Right lobe of liver (tissue), 4 donors: ENCODE measurements at regions not wholly inside any gene's neighbourhood (a gene's known extent, or its start where the extent isn't known, plus 50 kb on each side); places are given as distances from the start of the nearest gene placed in this dataset.

Experiments
- CTCF ChIP-seq, 4 donors: fragments of 200-600 bp in 3 of 4; fragments of 450-650 bp in 1 of 4; IDR thresholded peaks; one replicate each; pipeline versions ENCODE4 v1.5.1 to v1.8.0; 2016 to 2022; ENCODE audit warnings: antibody characterized with exemption in 4 of 4, mild to moderate bottlenecking in 2 of 4
- POLR2A ChIP-seq: fragments of 450-650 bp; IDR thresholded peaks from one replicate; pipeline ENCODE4 v1.6.1; 2017; ENCODE audit warnings: antibody characterized with exemption, mild to moderate bottlenecking
- donor health status: DM: no; HTN: no; CAD: no.
- donor health status: DM: no; HTN: no; CAD: no.
- donor health status: DM: no; HTN: yes; CAD: no.

- TF ChIP-seq CTCF (IDR thresholded peaks at IDR 0.05) (no peak), POLR2A (no peak)
These were observed 83.6 kb upstream of the LNX1 start for GRCh38 chr4:53674903-53675302.
